Epidermal melanocyte (primary cell): ENCODE measurements at regions not wholly inside any gene's neighbourhood (a gene's known extent, or its start where the extent isn't known, plus 50 kb on each side); places are given as distances from the start of the nearest gene placed in this dataset.

ENCODE experiments used
- DNase-seq: peaks from one replicate; pipeline ENCODE4 v3.0.0; 2011; ENCODE audit warnings: low spot score; ENCODE audit not compliant: insufficient read length

- DNase-seq = no peak
These were observed 575.8 kb upstream of the B3GALT2 start for GRCh38 chr1:193762236-193762635.

DNA sequence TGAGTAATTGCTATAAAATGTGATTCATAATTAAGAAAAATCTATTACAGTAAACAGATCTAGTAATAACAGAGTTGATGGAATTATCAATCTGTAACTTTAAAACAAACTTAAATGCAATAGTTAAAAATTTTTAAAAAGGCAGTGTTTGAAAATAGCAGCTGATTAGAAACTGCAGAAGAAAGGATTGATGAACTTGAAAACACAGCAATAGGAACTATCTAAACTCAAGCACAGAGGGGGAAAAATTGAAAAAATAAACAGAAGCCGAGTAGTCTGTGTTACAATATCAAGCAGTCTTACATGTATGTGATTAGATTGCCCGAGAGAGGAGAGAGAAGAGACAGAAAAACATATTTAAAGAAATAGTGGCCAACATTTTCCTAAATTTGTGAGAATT, 569.0 kb upstream of the B3GALT2 start:
- DNase-seq = no peak

- DNase-seq = no peak
These were observed 568.5 kb upstream of the B3GALT2 start for GRCh38 chr1:193754732-193755427.

GRCh38 chr1:193754151-193754550, 567.7 kb upstream of the B3GALT2 start:
- no peak for DNase-seq

- DNase-seq = no peak
These were observed 566.8 kb upstream of the B3GALT2 start for GRCh38 chr1:193753038-193753756.

DNA sequence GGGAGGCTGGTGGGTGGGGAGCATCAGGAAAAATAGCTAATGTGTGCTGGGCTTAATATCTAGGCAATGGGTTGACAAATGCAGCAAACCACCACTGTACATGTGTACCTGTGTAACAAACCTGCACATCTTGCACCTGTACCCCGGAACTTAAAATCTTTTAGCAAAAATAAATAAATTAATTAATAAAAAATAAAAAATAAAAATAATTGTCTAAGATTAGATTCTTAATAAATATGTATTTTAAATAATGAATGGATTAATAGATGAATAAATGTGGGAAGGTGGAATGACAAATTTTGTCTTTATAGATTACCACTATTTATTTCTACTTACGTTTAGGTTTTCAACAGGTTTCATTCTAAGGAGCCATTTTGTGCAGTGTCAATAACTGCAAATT, 563.5 kb upstream of the B3GALT2 start:
- no peak for DNase-seq

- no peak for DNase-seq
These were observed 561.2 kb upstream of the B3GALT2 start for GRCh38 chr1:193747579-193747978.

DNA sequence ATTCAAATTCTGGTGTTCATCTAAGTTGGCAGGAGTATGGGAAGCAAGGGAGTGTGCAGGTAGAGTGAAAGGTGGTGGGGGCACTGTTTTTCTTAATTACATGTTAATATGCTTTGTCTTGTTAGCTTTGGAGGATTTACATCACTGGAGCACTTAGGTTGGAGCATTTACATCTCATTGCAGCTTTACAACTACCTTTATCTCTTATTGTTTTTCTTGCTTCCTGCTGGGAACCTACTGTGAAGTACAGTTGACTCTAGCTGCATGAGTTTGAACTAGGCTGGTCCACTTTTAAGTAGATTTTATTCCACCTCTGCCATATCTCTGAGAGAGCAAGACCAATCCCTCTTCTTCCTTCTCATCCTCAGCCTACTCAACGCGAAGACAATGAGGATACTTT, 554.8 kb upstream of the B3GALT2 start:
- no peak for DNase-seq

DNA sequence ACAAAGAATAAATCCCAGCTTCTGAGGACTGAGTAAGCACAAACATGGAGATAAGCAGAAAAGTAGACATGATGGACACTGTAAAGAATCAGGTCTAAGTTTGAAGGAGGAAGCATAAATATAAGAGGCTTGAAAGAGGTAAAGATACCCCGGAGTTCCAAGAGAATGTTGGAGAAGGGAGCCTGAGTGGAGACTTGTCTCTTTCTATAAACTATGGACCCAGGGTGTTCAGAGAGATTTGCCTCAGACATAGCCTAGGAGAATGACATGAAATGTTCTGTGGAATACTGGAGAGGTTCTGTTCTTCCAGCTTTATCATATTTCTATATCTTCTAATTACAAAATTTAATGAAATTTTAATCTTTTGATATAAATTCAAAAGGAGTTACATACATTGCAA, 554.3 kb upstream of the B3GALT2 start:
- DNase-seq = no peak

GRCh38 chr1:193736507-193736906, 550.1 kb upstream of the B3GALT2 start:
- DNase-seq = no peak

- DNase-seq = no peak
These were observed 547.3 kb upstream of the B3GALT2 start for GRCh38 chr1:193733674-193734073.

DNA sequence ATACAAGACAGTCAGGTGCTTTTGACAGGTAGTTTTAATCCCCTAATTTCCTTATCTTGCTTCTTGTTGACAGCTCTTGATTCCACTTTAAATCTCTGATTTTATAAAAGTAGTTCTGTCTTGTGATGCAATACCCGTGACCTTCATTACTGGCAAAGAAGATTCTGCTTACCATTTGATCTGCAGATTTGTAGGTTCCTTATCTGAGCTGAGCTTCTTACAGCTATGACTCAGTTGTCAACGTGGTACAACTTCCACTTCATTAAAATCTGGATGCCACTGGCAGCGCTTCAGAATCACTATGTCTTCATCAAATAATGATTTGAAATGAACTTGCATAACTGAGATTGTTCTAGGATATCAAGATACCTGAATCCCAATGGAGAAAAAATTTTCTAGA, 543.6 kb upstream of the B3GALT2 start:
- no peak for DNase-seq

DNA sequence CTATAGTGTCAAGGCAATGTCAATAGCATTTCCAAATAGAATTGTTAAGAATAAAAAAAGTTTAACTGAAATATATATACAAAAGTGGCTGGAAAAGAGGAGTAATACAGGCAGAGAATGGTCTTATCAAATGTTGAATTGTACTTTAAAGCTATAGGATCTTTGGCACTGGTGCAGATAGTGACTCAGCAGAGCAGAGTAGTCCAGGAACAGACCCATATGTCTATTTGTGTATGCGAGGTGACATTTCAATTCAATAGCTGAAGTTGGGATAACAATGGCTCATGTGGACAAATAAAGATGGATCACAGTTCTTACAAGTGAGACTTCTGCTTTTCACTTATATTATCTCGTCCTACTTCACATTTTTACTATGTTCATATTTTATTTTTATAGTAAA, 543.0 kb upstream of the B3GALT2 start:
- no peak for DNase-seq

- DNase-seq = no peak
These were observed 541.4 kb upstream of the B3GALT2 start for GRCh38 chr1:193727850-193728249.

DNA sequence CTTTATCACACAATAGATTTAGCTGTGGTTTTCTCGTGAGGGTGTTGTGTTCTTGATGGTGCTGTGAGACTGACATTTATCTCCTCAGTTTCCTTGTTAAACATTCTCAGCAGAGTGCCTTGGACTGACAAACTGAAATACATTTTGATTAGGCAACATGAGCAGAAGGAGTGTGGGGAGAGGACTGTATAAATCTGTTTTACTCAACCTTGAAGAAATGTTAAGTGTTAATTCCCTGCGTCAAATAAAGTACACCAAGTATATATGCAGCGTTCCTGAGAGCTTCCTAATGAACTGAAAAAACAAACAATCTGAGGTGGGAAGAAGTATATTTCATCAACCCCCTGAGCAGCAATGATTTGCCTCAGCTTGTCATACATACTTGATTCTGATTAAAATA, 540.3 kb upstream of the B3GALT2 start:
- no peak for DNase-seq

GRCh38 chr1:193712392-193712791, 526.0 kb upstream of the B3GALT2 start:
- no peak for DNase-seq

GRCh38 chr1:193709607-193710006, 523.2 kb upstream of the B3GALT2 start:
- no peak for DNase-seq

GRCh38 chr1:193707271-193708021, 521.0 kb upstream of the B3GALT2 start:
- DNase-seq = no peak

GRCh38 chr1:193706766-193707165, 520.4 kb upstream of the B3GALT2 start:
- DNase-seq = no peak

DNA sequence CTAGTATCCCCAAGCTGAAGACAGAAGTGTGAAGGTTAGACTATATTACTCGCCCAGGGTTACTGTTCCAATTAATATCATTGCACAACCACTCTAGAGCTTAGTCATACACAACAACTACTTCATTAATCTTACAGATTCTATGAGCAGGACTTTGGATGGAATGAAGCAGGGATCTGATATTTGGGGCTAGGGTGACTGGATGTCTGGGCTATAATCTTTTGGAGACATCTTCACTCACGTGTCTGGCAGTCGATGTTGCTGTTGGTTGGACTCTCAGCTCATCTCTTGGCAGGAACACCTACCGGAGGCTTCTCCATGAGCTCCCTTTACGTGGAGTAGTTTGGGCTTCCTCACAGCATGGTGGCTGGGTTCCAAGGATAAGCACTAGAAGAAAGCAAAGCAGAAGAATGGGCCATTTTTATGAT, 519.2 kb upstream of the B3GALT2 start:
- DNase-seq = no peak

DNA sequence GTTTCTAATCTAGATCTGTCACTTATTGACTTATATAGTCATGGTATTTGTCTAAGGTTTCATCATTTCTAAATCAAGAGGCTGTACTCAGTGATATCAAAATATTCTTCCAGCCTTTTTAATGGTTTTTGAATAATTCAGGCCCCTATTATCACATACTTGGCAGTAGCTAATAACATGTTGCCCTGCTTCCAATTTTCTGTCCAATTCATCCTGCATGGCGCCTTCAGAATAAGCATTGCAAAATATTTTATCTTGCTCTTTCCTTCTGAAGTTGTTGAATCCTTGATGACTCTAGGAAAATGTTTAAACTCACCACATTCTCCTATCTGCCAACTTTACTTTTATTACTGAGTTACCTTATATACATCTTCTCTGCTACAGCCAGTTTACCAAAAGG, 517.2 kb upstream of the B3GALT2 start:
- DNase-seq = no peak

GRCh38 chr1:193703121-193703520, 516.7 kb upstream of the B3GALT2 start:
- no peak for DNase-seq
